ENCODE measurements at regions not wholly inside any gene's neighbourhood (a gene's known extent, or its start where the extent isn't known, plus 50 kb on each side); places are given as distances from the start of the nearest gene placed in this dataset.

DNA sequence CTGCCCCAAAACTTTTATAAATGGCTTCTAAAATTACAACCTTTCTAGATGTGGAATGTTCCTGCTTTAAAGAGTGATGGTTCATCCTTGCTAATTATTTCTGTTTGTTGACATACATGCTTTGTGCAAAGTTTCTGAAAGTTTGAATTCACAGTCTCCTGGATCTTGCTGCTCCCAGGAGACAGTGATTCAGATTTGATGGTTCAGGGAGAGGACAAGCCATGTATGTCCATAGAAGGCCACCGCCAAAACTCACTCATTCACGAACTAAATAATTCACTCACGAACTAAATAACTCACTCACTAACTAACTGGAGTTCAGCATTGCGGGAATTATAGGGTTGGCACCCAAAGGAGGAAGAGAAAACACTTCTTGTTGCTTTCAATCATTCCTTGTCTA lies 416.5 kb upstream of the ZEB2 start:
- H3K9me3 ChIP-seq (ENCODE audit: control insufficient read depth, insufficient read depth, low read depth, low read length), result no peaks in the 10 kb centered on the region
- H3K4me3 ChIP-seq (ENCODE audit: low read depth in 2 of 2, low read length in 2 of 2), result no peak overlapping the region
- intact Hi-C loops (cut with micrococcal nuclease; ENCODE audit: unreplicated experiment) (no loop called here), in situ Hi-C loops (cut with HindIII; ENCODE audit: low pct_unique_long_range_greater_than_20kb, low sequenced_read_pairs) (no loop called here)
- no peak for ATAC-seq
- DNase-seq (ENCODE audit: low read depth, low spot score), result no peak
- no peak overlapping the region for H3K27ac ChIP-seq (ENCODE audit: low read length)
- BruUV-seq (replicated peaks), result no TSS peak
- H3K36me3 ChIP-seq (ENCODE audit: control insufficient read depth, insufficient read depth, low read length), result no peaks in the 10 kb centered on the region
- no peaks in the 10 kb centered on the region for H3K4me1 ChIP-seq (ENCODE audit: control insufficient read depth, insufficient read depth, low read length)
- H3K27me3 ChIP-seq (ENCODE audit: control insufficient read depth, insufficient read depth, low read length), result no peaks in the 10 kb centered on the region
- CTCF ChIA-PET, result no interaction called here
- no peak for TF ChIP-seq POLR2AphosphoS5 (IDR thresholded peaks at IDR 0.05; ENCODE audit: low read depth, low read length)
- POLR2A ChIA-PET, result no interaction called here

DNA sequence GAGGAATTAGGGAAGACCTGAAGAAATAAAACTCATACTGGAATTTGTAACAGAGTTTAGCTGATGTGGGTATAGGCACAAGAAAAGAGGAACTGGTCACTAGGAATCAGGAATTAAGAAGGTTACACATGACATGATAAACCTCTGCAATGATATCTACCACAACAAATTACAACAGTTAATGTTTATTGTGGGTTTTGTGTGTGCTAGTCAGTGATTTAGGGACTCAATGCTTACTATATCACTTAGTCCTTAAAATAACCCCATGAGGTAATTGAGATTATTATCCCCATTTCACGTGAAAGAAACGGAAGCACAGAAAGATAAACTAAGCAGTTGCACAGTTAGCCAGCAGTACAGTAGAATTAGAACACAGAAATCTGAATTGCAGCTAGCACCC lies 415.8 kb upstream of the ZEB2 start:
- no TSS peak for BruUV-seq (replicated peaks)
- CTCF ChIA-PET, result no interaction called here

More for the DNA sequence above, 415.8 kb upstream of the ZEB2 start:
- H3K4me3 ChIP-seq (ENCODE audit: low read depth in 2 of 2, low read length in 2 of 2), result no peak overlapping the region
- no peaks in the 10 kb centered on the region for H3K36me3 ChIP-seq (ENCODE audit: control insufficient read depth, insufficient read depth, low read length)
- no peak overlapping the region for H3K27ac ChIP-seq (ENCODE audit: low read length)
- DNase-seq (ENCODE audit: low read depth, low spot score), result no peak
- in situ Hi-C loops (cut with HindIII; ENCODE audit: low pct_unique_long_range_greater_than_20kb, low sequenced_read_pairs) (no loop called here), intact Hi-C loops (cut with micrococcal nuclease; ENCODE audit: unreplicated experiment) (no loop called here)
- POLR2A ChIA-PET, result no interaction called here
- ATAC-seq, result no peak
- H3K27me3 ChIP-seq (ENCODE audit: control insufficient read depth, insufficient read depth, low read length), result no peaks in the 10 kb centered on the region
- TF ChIP-seq SIN3A (IDR thresholded peaks at IDR 0.05; ENCODE audit: borderline replicate concordance, insufficient read depth, low read depth, low read length) (no peak), TCF7L2 (IDR thresholded peaks at IDR 0.05; ENCODE audit: low read depth, low read length) (no peak), REST (IDR thresholded peaks at IDR 0.05; ENCODE audit: insufficient read depth in 1 of 2, low read depth in 2 of 2, low read length in 1 of 2) (no peak), CTCF (IDR thresholded peaks at IDR 0.05) (no peak), POLR2AphosphoS5 (IDR thresholded peaks at IDR 0.05; ENCODE audit: low read depth, low read length) (no peak)
- no peaks in the 10 kb centered on the region for H3K4me1 ChIP-seq (ENCODE audit: control insufficient read depth, insufficient read depth, low read length)
- H3K9me3 ChIP-seq (ENCODE audit: control insufficient read depth, insufficient read depth, low read depth, low read length), result no peaks in the 10 kb centered on the region
